GM12864 (cell line): ENCODE measurements at regions not wholly inside any gene's neighbourhood (a gene's known extent, or its start where the extent isn't known, plus 50 kb on each side); places are given as distances from the start of the nearest gene placed in this dataset.
A peak's percentile ranks its signal among the peaks of the same experiment; 100 is the strongest.

Experiments
- DNase-seq: peaks from one replicate; pipeline ENCODE4 v3.0.0-alpha.2; 2011; ENCODE audit warnings: low read depth
- H3K4me3 ChIP-seq: 2 replicates; pipeline ENCODE4 v1.5.1; 2011; ENCODE audit warnings: mild to moderate bottlenecking, low read depth, low read length, control low read depth
- CTCF ChIP-seq: IDR thresholded peaks from 2 replicates; pipeline ENCODE4 v1.5.1; 2011; ENCODE audit warnings: low read depth, mild to moderate bottlenecking, moderate library complexity, low read length, control low read depth, inconsistent platforms; ENCODE audit errors: missing control alignments

GRCh38 chr2:33931164-33931563 lies 332.1 kb upstream of the FAM98A start:
- H3K4me3 ChIP-seq: no peak overlapping the region
- no peak for DNase-seq
- TF ChIP-seq CTCF: no peak

GRCh38 chr2:33929467-33929866 lies 330.4 kb upstream of the FAM98A start:
- peak; percentile 22 for DNase-seq
- no peak for TF ChIP-seq CTCF
- no peak overlapping the region for H3K4me3 ChIP-seq

GRCh38 chr2:33927756-33928155 lies 328.7 kb upstream of the FAM98A start:
- no peak overlapping the region for H3K4me3 ChIP-seq

DNA sequence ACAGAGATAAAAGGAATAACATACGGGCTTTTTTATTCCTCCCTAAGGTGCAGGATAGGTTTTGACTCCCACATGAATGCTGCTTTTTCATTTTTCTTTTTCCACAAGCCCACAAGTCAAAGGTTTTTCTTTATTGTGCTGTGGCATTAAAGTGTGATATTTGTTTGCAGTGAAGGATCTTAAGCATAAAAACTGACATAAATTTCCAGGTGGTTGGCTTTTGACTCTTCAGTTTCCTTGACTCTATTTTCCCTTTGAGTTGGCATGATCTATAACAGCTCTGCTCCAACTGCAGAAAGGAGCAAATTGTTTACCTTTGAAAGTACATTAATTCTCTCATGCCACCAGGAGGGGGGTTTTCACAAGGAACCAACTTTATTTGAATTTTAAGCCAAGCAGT lies 326.2 kb upstream of the FAM98A start:
- H3K4me3 ChIP-seq: no peak overlapping the region
- no peak for DNase-seq
- TF ChIP-seq CTCF: no peak

More at GRCh38 chr2:33927756-33928155, 328.7 kb upstream of the FAM98A start:
- no peak for DNase-seq
- no peak for TF ChIP-seq CTCF

DNA sequence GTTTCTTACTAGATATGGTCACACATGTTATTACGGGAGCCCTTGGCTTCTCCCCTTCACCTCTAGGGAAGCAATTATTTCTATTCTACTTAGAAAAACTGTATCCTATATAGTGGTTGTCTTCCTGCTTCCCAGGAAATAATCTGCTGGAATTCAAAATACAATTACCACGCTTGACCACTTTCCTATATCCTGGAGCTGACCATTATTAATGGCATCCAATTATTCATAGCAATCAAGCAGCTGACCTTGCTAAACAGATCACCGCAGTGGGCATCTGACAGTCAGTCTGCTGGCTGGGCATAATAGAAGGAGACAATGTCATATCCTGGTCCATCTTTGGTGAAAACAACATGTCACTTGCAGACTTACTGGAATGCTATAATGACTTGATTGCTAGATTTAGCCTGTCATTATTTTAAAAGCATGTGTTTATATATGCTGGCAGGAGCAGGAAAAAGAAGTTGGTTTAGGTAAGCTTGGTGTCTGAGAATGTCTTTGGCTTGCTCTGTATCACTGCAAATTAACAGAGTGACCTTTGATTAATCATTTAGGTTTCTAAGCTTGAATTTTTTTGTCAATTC lies 325.6 kb upstream of the FAM98A start:
- H3K4me3 ChIP-seq: no peak overlapping the region
- no peak for DNase-seq
- no peak for TF ChIP-seq CTCF

DNA sequence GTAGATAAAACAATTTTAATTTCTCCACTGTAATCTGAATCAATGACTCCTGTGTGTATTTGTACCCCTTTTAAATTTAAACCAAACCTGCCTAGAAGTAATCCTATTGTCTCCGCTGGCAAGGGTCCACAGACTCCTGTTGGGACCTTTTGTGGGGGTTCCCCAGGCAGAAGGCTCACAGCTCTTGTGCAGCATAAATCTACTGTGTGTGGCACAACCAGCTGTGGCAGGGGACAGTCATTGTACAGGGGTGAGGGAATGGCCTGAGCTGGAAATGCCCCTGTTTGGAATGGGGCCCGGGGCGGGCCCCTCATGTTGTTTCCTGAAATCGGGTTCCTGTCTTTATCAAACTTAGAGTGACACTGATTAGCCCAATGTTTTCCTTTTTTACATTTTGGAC lies 318.2 kb upstream of the FAM98A start:
- no peak overlapping the region for H3K4me3 ChIP-seq
- DNase-seq: no peak
- TF ChIP-seq CTCF: no peak

- H3K4me3 ChIP-seq: no peak overlapping the region
- TF ChIP-seq CTCF: no peak
Measured at GRCh38 chr2:33913071-33913616, 314.0 kb upstream of the FAM98A start.

More at GRCh38 chr2:33913071-33913616, 314.0 kb upstream of the FAM98A start:
- no peak for DNase-seq
